ENCODE measurements at regions not wholly inside any gene's neighbourhood (a gene's known extent, or its start where the extent isn't known, plus 50 kb on each side); places are given as distances from the start of the nearest gene placed in this dataset.

- ChIA-PET POLR2A (no interaction called here), CTCF (interaction anchor here (0.7 kb wide), 1 partner anchor 380 kb away, joined by 3 read pairs; no protein-coding TSS in a partner anchor)
- H3K9me3 ChIP-seq (ENCODE audit: control insufficient read depth, insufficient read depth, low read depth, low read length), result no peaks in the 10 kb centered on the region; the same call in 1 of the 2 replicates
- H3K4me1 ChIP-seq (ENCODE audit: control insufficient read depth, insufficient read depth, low read length), result no peaks in the 10 kb centered on the region
- H3K27ac ChIP-seq (ENCODE audit: extremely low read depth, low read depth, low read length), result no peak overlapping the region
- TF ChIP-seq ZNF354C (tag by site-specific recombination; IDR thresholded peaks at IDR 0.05; ENCODE audit: borderline replicate concordance, low read depth) (no peak), ZNF629 (tag by site-specific recombination; IDR thresholded peaks at IDR 0.05) (no peak), ZNF433 (tag by site-specific recombination; IDR thresholded peaks at IDR 0.05; ENCODE audit: low read depth) (no peak), ZNF148 (tag by site-specific recombination; IDR thresholded peaks at IDR 0.05; ENCODE audit: borderline replicate concordance) (no peak), ZNF239 (tag by site-specific recombination; IDR thresholded peaks at IDR 0.05) (no peak)
- H3K4me3 ChIP-seq (ENCODE audit: low read depth, low read length), result no peak overlapping the region
- H3K36me3 ChIP-seq (ENCODE audit: control insufficient read depth in 2 of 2, insufficient read depth in 1 of 2, low read length in 2 of 2), result no peaks in the 10 kb centered on the region
These were observed 152.4 kb upstream of the PWP1 start for GRCh38 chr12:107533218-107533617.

GRCh38 chr12:107536613-107537012 is 149.0 kb upstream of the PWP1 start:
- no peak for TF ChIP-seq ZNF521 (tag by site-specific recombination; IDR thresholded peaks at IDR 0.05)
- TF ChIP-seq ZNF704 (tag by site-specific recombination; IDR thresholded peaks at IDR 0.05), result no peak
- Histone ChIP-seq H3K36me3 (ENCODE audit: control insufficient read depth in 2 of 2, insufficient read depth in 1 of 2, low read length in 2 of 2) (no peaks in the 10 kb centered on the region), H3K4me1 (ENCODE audit: control insufficient read depth, insufficient read depth, low read length) (no peaks in the 10 kb centered on the region), H3K9me3 (ENCODE audit: control insufficient read depth, insufficient read depth, low read depth, low read length) (no peaks in the 10 kb centered on the region; the same call in 1 of the 2 replicates), H3K4me3 (ENCODE audit: low read depth, low read length) (no peak overlapping the region), H3K27ac (ENCODE audit: extremely low read depth, low read depth, low read length) (no peak overlapping the region)
- ChIA-PET CTCF (interaction anchor here (0.6 kb wide), 1 partner anchor 72 kb away, joined by 3 read pairs; no protein-coding TSS in a partner anchor), POLR2A (no interaction called here)

DNA sequence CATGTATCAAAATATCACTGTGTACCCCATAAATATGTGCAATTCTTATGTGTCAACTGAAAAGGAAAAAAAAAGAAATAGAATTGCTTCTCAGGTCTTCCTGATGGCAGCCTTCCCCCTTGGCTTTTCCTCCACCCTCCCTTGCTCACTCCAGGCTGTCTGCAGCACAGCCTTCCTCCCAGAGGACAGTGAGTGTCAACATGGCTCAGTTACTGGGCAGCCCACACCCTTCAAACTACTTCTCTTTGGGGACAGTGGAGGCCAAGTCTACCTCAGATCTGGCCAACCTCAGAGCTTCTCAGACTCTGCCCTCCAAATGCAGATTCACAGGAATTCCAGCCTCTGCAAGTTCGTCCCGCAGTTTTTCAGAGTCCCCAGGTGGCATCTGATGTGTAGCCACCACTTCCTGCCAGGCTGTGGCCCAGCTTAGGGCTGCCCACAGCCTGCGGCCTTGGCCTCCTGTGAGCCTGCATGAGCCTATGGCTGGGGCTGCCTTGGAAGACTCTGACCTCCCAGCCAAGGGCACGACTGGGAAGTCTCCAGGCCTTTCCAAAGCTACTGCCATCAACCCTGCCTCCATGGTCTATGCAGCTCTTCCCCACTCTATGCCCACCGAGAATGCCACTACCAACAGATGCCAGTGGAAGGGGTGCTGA is 148.0 kb upstream of the PWP1 start:
- ChIA-PET POLR2A (no interaction called here), CTCF (interaction anchor here (0.6 kb wide), 1 partner anchor 71 kb away, joined by 3 read pairs; no protein-coding TSS in a partner anchor)
- Histone ChIP-seq H3K4me3 (ENCODE audit: low read depth, low read length) (no peak overlapping the region), H3K36me3 (ENCODE audit: control insufficient read depth in 2 of 2, insufficient read depth in 1 of 2, low read length in 2 of 2) (no peaks in the 10 kb centered on the region), H3K4me1 (ENCODE audit: control insufficient read depth, insufficient read depth, low read length) (no peaks in the 10 kb centered on the region), H3K27ac (ENCODE audit: extremely low read depth, low read depth, low read length) (no peak overlapping the region), H3K9me3 (ENCODE audit: control insufficient read depth, insufficient read depth, low read depth, low read length) (no peaks in the 10 kb centered on the region; the same call in 1 of the 2 replicates)
- TF ChIP-seq ZNF514 (tag by site-specific recombination; IDR thresholded peaks at IDR 0.05) (no peak), GLI4 (tag by site-specific recombination; IDR thresholded peaks at IDR 0.05) (no peak), RBAK (tag by site-specific recombination; IDR thresholded peaks at IDR 0.05) (no peak), ZNF610 (tag by site-specific recombination; IDR thresholded peaks at IDR 0.05; ENCODE audit: borderline replicate concordance) (no peak), ZNF341 (tag by site-specific recombination; IDR thresholded peaks at IDR 0.05; ENCODE audit: low read depth) (peak; percentile 29; the same call in 1 of the 2 replicates), ZNF624 (tag by site-specific recombination; IDR thresholded peaks at IDR 0.05) (no peak), ZNF580 (tag by site-specific recombination; IDR thresholded peaks at IDR 0.05) (no peak)
- TF ChIP-seq, protein P1, sequence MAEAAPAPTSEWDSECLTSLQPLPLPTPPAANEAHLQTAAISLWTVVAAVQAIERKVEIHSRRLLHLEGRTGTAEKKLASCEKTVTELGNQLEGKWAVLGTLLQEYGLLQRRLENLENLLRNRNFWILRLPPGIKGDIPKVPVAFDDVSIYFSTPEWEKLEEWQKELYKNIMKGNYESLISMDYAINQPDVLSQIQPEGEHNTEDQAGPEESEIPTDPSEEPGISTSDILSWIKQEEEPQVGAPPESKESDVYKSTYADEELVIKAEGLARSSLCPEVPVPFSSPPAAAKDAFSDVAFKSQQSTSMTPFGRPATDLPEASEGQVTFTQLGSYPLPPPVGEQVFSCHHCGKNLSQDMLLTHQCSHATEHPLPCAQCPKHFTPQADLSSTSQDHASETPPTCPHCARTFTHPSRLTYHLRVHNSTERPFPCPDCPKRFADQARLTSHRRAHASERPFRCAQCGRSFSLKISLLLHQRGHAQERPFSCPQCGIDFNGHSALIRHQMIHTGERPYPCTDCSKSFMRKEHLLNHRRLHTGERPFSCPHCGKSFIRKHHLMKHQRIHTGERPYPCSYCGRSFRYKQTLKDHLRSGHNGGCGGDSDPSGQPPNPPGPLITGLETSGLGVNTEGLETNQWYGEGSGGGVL (tag by site-specific recombination; IDR thresholded peaks at IDR 0.05), result no peak
